OCI-LY3 (cell line): ENCODE measurements at regions not wholly inside any gene's neighbourhood (a gene's known extent, or its start where the extent isn't known, plus 50 kb on each side); places are given as distances from the start of the nearest gene placed in this dataset.

Source experiments
- H2AFZ ChIP-seq: fragments of 200-600, 300-600 bp; shearing (Covaris generic); 2 replicates; pipeline ENCODE4 v1.6.0; 2014; ENCODE audit warnings: antibody characterized with exemption, low read depth, low read length
- H3K27ac ChIP-seq: fragments of 200-600, 300-600 bp; sonication (generic); 2 replicates; pipeline ENCODE4 v1.5.1; 2014; ENCODE audit warnings: mild to moderate bottlenecking, low read length, moderate library complexity, mixed read lengths
- H3K27me3 ChIP-seq: fragments of 200-600, 300-600 bp; sonication (generic); 2 replicates; pipeline ENCODE4 v1.6.1; 2014; ENCODE audit warnings: low read depth, low read length, mixed read lengths
- H3K36me3 ChIP-seq: fragments of 200-600, 300-600 bp; sonication (generic); replicated peaks from 2 replicates; pipeline ENCODE3; 2014; ENCODE audit warnings: low read depth, low read length, mixed read lengths
- H3K4me1 ChIP-seq: fragments of 300-600, 200-600 bp; sonication (generic); 2 replicates; pipeline ENCODE4 v1.6.1; 2014; ENCODE audit warnings: low read length, mixed read lengths
- H3K4me2 ChIP-seq: fragments of 200-600, 300-600 bp; sonication (generic); 2 replicates; pipeline ENCODE4 v1.6.1; 2014; ENCODE audit warnings: low read length, mixed read lengths
- H3K4me3 ChIP-seq: fragments of 300-600, 200-600 bp; sonication (generic); 2 replicates; pipeline ENCODE4 v1.5.1; 2014; ENCODE audit warnings: antibody characterized with exemption, mild to moderate bottlenecking, low read length, moderate library complexity
- H3K79me2 ChIP-seq: fragments of 300-600, 200-600 bp; shearing (Covaris generic); 2 replicates; pipeline ENCODE4 v1.6.1; 2014; ENCODE audit warnings: mild to moderate bottlenecking, low read length, mixed read lengths
- H3K9ac ChIP-seq: fragments of 300-600, 200-600 bp; shearing (Covaris generic); 2 replicates; pipeline ENCODE4 v1.6.0; 2014; ENCODE audit warnings: mild to moderate bottlenecking, low read length, moderate library complexity
- H3K9me3 ChIP-seq: fragments of 200-600, 300-600 bp; shearing (Covaris generic); 2 replicates; pipeline ENCODE4 v1.6.1; 2014; ENCODE audit warnings: low read length, mixed read lengths; ENCODE audit not compliant: insufficient read depth
- H4K20me1 ChIP-seq: fragments of 200-600, 300-600 bp; sonication (generic); 2 replicates; pipeline ENCODE4 v1.6.1; 2016; ENCODE audit warnings: low read length, mixed read lengths; ENCODE audit not compliant: insufficient read depth
- EZH2phosphoT487 ChIP-seq: fragments of 200-600 bp; shearing (Covaris generic); IDR thresholded peaks from 2 replicates; pipeline ENCODE4 v1.6.1; 2018; ENCODE audit warnings: antibody characterized with exemption, mixed run types, low read depth
- TF ChIP-seq, protein P1 (sequence below): fragments of 200-600, 300-600 bp; sonication (generic); IDR thresholded peaks from 2 replicates; pipeline ENCODE4 v1.5.1; 2014; ENCODE audit warnings: antibody characterized with exemption, low read length, low read depth

DNA sequence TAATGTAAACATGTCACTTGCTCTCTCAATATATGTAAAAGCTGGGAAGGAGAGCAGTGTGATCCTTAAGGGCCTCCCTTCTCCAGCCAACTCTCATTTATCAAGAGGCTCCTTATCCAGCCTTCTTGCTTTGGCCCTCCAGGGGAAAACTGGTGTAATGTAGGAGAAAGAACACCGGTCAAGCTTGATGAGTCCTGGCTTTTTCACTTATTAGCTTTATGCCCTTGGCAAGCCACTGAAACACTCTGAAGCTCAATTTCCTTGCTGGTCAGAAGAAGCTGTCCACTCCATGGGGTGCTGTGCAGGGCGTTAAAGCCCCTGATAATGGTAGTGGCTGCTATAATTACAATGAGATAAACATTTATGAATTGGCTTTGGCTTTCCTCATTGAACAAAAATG, 251.2 kb upstream of the RBBP8 start:
- no peak overlapping the region for H2AFZ ChIP-seq
- H3K27me3 ChIP-seq = no peaks in the 10 kb centered on the region
- H3K79me2 ChIP-seq = no peaks in the 10 kb centered on the region

DNA sequence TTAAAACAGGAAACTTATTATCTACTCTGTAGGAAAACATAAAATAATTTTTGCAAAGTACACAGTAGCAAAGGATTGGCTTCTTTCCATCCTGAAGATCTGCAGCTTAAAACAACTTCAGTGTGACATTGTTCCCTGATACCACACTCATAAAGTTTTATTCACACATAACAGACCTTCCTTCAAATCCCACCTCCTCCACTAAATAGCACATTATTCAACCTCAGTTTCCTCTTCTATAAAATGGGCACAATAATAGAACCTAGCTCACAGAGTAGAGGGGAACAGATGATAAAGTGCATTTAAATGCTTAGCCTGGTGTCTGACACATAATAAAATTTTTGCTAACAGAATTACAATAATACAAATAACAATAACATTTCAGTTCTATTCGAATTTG, 250.4 kb upstream of the RBBP8 start:
- Histone ChIP-seq H3K4me1 (no peaks in the 10 kb centered on the region), H3K4me2 (no peak overlapping the region)

More for the DNA sequence above, 251.2 kb upstream of the RBBP8 start:
- Histone ChIP-seq H3K36me3 (no peaks in the 10 kb centered on the region), H4K20me1 (no peaks in the 10 kb centered on the region), H3K4me3 (no peak overlapping the region), H3K4me1 (no peaks in the 10 kb centered on the region), H3K9ac (no peak overlapping the region), H3K4me2 (no peak overlapping the region), H3K9me3 (no peaks in the 10 kb centered on the region), H3K27ac (no peak overlapping the region)
- no peak for TF ChIP-seq EZH2phosphoT487

DNA sequence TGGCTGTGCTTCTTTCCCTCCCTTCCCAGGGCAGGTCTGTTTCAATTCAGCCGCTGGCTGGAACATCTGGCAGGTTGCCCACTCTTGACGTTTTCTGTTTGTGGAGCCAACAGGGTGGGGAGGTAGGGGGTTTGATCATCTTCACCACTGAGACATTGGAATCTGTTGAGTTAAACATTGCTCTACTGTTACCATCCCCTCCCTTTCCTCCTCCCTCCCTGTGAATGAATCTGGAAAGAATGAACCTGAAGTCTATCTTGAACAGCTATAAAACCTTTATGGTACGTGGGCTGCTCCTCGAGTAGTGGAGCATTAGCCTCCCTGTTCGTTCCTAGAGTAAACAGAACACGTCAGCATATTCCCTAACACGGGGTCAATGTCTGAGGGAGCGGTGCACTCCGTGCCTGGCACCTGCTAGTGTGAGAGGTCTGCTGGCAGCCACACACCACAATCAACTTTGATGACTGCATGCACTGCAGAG, 249.9 kb upstream of the RBBP8 start:
- Histone ChIP-seq H4K20me1 (no peaks in the 10 kb centered on the region), H2AFZ (no peak overlapping the region), H3K9ac (no peak overlapping the region), H3K9me3 (0 out of 2 replicates have a peak, but pooled peaks cover 2% of the 10 kb centered on the region), H3K4me1 (no peaks in the 10 kb centered on the region), H3K27ac (no peak overlapping the region), H3K4me2 (no peak overlapping the region), H3K4me3 (no peak overlapping the region), H3K27me3 (no peaks in the 10 kb centered on the region), H3K36me3 (peaks cover 2% of the 10 kb centered on the region), H3K79me2 (no peaks in the 10 kb centered on the region)
- TF ChIP-seq EZH2phosphoT487 = no peak
- TF ChIP-seq, protein P1, sequence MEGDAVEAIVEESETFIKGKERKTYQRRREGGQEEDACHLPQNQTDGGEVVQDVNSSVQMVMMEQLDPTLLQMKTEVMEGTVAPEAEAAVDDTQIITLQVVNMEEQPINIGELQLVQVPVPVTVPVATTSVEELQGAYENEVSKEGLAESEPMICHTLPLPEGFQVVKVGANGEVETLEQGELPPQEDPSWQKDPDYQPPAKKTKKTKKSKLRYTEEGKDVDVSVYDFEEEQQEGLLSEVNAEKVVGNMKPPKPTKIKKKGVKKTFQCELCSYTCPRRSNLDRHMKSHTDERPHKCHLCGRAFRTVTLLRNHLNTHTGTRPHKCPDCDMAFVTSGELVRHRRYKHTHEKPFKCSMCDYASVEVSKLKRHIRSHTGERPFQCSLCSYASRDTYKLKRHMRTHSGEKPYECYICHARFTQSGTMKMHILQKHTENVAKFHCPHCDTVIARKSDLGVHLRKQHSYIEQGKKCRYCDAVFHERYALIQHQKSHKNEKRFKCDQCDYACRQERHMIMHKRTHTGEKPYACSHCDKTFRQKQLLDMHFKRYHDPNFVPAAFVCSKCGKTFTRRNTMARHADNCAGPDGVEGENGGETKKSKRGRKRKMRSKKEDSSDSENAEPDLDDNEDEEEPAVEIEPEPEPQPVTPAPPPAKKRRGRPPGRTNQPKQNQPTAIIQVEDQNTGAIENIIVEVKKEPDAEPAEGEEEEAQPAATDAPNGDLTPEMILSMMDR = no peak

More for the DNA sequence above, 250.4 kb upstream of the RBBP8 start:
- H3K27ac ChIP-seq = no peak overlapping the region
- TF ChIP-seq EZH2phosphoT487 = no peak
- TF ChIP-seq, protein P1 = no peak
- H3K9ac ChIP-seq = no peak overlapping the region
- no peak overlapping the region for H3K4me3 ChIP-seq
- H3K79me2 ChIP-seq = no peaks in the 10 kb centered on the region
- no peak overlapping the region for H2AFZ ChIP-seq
- H4K20me1 ChIP-seq = no peaks in the 10 kb centered on the region
- no peaks in the 10 kb centered on the region for H3K9me3 ChIP-seq
- no peaks in the 10 kb centered on the region for H3K27me3 ChIP-seq
- peaks cover under 1% of the 10 kb centered on the region for H3K36me3 ChIP-seq

DNA sequence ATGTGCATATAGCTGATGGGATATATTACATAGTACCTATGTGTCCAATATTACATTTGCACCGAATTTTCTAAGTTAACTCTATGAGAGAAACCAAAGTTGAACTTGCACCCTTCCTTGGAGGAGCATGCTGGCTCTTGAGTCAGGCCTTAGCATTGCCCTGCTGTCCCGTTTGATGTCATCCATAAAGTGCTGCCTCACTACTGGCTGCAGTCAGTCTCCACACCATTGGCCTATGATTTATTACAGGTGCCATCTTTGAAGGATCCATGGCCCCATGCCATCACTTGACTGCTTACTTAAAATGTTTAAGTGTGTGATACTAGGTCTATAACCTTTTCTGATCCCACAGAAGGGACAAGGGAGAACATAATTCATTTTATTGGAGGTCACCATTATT, 249.3 kb upstream of the RBBP8 start:
- no peak overlapping the region for H3K4me3 ChIP-seq
- TF ChIP-seq, protein P1 = no peak
- TF ChIP-seq EZH2phosphoT487 = no peak
- H3K4me1 ChIP-seq = no peaks in the 10 kb centered on the region
- H3K9ac ChIP-seq = no peak overlapping the region
- no peak overlapping the region for H2AFZ ChIP-seq
- no peak overlapping the region for H3K27ac ChIP-seq
- no peak overlapping the region for H3K4me2 ChIP-seq
- H3K79me2 ChIP-seq = no peaks in the 10 kb centered on the region
- no peaks in the 10 kb centered on the region for H3K27me3 ChIP-seq
- 0 out of 2 replicates have a peak, but pooled peaks cover 5% of the 10 kb centered on the region for H3K9me3 ChIP-seq
- no peaks in the 10 kb centered on the region for H4K20me1 ChIP-seq
- H3K36me3 ChIP-seq = peaks cover 2% of the 10 kb centered on the region

DNA sequence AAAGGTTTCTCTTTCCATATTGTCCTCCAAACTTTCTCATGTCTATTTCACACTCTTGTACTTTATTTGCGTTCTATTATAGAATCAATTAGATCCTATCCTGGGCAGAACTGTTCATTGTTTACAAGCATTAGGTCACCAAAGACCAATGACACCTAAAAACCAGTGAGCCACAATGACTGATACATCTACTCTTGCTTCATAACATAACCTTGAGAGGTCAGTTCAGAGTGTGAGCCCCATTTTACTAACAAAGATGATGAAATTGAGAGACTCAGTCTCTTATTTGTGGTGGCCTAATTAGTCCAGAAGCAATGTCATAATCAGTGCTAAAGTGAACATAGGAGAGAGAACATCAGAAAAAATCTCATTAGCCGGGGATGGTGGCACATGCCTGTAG, 248.9 kb upstream of the RBBP8 start:
- Histone ChIP-seq H3K79me2 (no peaks in the 10 kb centered on the region), H3K9me3 (0 out of 2 replicates have a peak, but pooled peaks cover 5% of the 10 kb centered on the region), H3K4me2 (no peak overlapping the region), H3K27me3 (no peaks in the 10 kb centered on the region), H4K20me1 (no peaks in the 10 kb centered on the region), H3K4me1 (no peaks in the 10 kb centered on the region), H3K9ac (no peak overlapping the region), H3K27ac (no peak overlapping the region), H3K36me3 (peaks cover 2% of the 10 kb centered on the region), H3K4me3 (no peak overlapping the region), H2AFZ (no peak overlapping the region)
- TF ChIP-seq EZH2phosphoT487 = no peak
- TF ChIP-seq, protein P1 = no peak
